Renal pelvis (tissue), 1 donor: ENCODE measurements at regions not wholly inside any gene's neighbourhood (a gene's known extent, or its start where the extent isn't known, plus 50 kb on each side); places are given as distances from the start of the nearest gene placed in this dataset.
"Not testable (repeated sequence)": the region's sequence is repeated elsewhere in the genome, so short reads cannot be mapped to it uniquely, and the experiment has no call there.

Experiments used
- DNase-seq: peaks from one replicate; pipeline ENCODE4 v3.0.0-alpha.2; 2013

- no peak for DNase-seq
Measured at GRCh38 chr6:122178988-122179387, 220.5 kb upstream of the HSF2 start.

DNA sequence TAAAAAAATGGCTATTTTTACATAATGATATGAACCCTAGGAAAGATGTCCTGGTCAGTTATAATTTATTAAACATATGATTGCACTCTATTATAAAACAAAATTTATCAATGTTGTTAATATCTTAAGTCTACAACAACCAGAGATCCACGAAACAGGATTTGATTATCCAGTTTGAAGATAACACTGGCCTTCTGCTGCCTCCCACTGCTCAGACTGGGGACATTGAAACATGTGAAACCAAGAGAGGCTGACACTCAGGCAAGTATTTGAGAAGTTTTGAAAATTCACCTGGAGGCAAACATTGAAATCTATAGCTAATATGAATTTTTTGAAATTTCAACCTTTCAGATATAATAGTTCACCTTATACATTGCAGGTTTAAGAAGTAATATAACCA, 219.3 kb upstream of the HSF2 start:
- DNase-seq, result no peak

DNA sequence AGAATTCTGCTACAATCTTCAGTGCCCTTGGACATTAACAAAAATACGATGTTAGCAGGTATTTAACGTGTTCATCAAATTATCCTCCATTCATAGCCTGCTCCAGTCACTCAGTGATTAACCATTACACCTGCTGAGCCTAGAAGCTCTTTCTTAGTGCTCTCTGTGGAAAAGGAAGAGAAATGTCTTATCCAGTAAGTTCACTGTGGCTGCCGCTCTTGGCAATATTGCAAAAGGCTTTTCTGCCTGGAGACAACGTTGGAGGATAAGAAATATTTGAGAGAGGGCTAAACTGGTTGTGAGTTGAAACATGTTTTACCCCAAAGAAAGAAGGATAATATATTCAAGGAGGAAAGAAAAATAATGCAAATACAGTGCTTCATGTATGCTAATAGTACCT, 217.4 kb upstream of the HSF2 start:
- no peak for DNase-seq

- DNase-seq, result peak; percentile 15
Measured at GRCh38 chr6:122184401-122184827, 215.0 kb upstream of the HSF2 start.

DNA sequence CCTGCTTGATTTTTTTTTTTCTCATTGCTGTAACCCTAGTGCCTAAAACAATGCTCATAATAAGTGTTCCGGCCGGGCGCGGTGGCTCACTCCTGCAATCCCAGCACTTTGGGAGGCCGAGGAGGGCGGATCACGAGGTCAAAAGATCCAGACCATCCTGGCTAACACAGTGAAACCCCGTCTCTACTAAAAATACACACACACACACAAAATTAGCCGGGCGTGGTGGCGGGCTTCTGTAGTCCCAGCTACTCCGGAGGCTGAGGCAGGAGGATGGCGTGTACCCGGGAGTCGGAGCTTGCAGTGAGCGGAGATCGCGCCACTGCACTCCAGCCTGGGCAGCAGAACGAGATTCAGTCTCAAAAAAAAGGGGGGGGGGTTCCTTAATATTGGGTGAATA, 214.0 kb upstream of the HSF2 start:
- not testable (repeated sequence) for DNase-seq

DNA sequence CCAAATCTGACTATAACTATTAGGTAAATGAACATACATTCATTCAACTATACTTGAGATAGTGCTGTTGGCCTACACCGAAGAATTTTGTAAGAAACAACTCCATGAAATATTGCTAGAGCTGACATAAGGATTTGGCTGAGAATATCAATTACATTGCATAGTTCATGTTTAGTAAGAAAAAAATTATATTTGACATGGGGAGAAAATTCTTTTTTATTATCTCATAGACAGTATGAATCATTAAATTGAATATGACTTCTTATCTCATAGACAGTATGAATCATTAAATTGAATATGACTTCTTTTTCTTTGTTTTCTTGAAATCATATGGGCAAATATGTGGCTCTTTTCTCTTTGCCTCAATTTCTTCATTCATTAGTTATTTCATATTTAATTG, 212.3 kb upstream of the HSF2 start:
- DNase-seq, result no peak

DNA sequence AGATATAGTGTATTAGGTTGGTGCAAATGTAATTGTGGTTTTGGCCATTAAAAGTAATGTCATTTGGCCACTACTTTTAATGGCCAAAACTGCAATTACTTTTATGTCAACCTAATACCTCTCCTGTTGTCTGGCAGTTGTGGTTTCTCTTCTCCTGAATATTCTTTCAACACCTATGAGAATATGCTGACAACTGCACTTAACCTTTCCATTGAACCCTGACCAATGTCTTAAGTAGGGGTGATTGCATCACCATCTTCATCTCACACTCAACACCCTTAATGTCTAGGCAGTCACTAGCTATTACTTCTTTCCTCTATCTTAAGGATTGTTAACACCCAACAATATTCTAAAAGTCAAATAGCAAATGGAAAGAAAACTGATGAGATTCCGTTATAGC, 200.5 kb upstream of the HSF2 start:
- DNase-seq, result no peak

GRCh38 chr6:122200440-122200839, 199.0 kb upstream of the HSF2 start:
- no peak for DNase-seq

DNA sequence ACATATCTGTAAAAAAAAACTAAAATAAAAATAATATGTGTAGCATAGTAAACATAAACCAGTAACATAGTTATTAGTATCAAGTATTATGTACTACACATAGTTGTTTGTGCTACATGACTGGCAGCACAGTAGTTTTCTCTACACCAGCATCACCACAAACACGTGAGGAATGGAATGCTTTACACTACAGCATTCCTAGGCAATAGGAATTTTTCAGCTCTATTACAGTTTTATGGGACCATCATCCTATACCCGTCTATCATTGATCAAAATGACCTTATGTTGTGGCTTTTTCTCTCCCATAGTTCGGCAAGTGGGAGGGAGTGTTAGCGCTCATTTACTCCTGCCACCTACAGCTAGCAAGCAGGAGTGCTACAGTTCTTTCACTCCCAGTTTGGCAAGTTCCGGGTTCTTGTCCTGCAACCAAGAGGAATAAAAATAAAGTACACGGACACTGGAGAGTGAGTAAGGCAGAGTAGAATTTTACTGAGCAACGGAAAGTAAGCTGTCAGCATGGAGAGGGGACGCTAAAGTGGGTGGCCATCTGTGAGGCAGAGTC, 196.8 kb upstream of the HSF2 start:
- DNase-seq, result no peak

DNA sequence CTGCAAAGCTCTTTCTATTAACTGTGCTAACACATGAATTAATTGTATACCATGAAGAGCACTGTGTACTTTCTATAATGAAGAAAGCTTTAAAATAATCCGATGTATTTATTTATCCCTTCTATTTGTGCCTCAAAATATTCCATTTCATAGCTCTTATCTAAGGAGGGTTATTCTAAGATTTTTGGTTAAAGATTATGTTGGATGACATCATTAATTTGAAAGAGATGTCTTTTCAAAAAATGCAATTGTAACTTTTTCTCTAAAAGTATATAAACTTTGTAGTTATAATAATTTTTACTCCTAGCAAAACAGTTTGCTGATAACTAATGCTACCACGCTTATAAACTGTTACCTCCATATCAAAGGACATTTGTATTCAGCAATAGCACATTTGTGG, 192.4 kb upstream of the HSF2 start:
- DNase-seq, result no peak

DNA sequence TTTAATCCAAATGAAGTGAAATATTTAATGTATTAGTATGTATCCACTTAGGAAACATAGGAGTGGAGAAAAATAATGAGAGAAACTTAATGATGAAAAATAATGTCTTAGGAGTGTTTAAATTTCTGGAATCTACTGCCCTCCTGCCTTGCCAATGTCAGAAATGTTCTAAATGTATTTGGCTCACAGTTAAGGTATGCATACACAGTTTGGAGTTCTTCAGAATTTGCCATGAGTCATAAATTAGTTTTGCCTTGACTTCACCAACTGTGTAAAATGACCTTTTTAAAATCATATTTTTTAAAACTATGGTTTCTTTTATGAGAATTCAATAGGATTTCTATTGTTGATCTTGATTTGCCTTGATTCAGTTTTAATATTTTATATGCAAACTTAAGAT, 191.7 kb upstream of the HSF2 start:
- DNase-seq, result no peak

DNA sequence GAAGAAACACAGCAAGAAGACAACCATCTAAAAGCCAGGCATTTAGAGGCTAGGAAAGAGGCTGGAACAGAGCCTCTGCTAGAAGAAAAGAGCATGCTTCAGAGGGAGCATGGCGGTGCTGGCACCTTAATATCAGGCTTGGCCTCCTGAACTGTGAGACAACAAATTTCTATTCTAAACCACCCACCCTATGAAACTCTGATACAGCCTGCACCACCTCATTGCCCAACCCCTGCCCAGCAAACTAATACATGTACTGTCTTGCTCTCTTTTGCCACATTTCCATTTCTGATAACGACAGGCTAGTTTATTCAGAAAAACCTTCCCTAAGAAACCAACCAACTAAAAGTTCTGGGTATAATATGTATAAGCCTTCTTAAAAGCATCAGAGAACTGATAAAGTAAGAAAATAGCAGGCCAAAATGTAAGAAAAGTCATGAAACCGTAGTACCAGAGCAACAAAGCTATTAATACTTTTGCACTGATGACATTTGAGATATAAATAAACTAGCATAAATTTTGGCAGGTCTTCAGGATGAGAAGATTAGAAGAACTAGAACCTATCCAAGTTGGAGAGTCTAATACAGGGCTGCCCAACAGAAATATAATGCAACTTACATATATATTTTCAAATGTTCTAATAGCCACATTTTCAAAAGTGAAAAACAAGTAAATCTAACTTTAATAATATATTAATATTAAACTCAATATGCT, 184.7 kb upstream of the HSF2 start:
- no peak for DNase-seq

DNA sequence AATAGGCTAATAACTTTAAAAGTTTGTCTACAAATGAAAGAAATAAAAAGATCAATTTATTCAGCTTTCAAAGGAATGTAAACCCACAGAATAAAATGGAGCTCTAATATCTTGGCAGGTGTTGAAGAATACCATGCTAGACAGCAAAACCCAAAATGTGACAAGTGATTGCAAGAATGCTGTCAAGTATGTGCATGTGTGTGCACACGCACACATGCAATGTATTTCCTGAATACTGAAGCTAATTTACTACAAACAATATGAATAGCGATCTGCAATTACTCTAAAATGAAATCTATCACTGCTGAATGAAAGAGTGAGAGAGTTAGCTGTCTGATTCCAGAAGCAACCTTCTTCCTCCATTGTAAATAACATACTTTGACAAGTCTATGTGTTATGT, 179.2 kb upstream of the HSF2 start:
- no peak for DNase-seq

DNA sequence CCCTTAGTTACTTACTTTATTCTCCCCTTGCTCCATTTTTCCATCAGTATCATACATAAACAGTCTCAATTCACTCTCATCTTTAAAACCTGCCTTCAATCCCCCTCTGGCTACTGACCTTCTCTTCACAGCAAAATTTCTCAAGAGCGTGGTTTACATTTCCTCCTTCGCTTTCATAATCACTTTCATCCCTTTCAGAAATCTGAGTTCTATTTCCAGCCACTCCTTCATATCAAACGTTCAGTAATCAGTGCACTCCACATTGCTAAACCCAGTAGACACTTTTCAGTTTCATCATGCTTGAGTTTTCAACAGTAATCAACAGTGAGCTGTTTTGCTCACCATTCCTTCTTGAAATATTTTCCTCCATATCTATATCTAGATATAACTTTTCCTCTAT, 176.7 kb upstream of the HSF2 start:
- no peak for DNase-seq

DNA sequence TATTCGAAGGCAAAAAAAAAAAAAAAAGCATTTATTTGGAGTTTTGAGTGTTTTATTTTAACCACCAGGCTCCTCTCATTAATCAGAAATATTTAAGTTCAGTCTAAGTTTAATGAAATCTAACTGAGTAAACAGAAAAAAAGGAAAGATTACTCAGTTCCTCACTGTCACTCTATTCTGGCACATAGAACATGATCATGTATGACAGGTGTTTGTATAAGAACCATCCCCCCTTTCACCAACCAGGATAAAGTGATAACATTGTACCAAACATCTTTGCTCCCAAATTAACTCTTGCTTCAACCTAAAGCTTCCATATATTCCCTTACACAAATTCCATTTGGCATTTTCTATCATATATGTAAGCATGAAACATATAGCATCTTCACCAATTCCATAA, 176.2 kb upstream of the HSF2 start:
- no peak for DNase-seq

DNA sequence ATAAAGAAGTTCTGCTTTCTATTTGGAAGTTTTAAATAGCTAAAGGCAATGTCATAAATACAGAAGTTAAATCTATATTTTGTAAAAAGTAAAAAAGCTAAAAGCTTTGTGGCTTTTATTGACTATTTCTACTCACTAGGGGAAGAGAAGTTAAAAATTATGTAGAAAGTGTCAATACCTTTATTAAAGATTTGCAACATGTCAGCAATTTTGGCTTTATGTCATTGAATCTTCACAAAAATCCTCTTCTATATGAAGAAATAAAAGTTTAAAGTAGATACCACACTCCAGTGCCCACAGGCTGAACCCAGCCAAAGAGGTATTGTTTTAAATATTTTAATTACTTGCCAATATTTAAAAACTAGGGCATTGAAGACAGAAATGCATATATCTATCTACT, 160.6 kb upstream of the HSF2 start:
- no peak for DNase-seq

DNA sequence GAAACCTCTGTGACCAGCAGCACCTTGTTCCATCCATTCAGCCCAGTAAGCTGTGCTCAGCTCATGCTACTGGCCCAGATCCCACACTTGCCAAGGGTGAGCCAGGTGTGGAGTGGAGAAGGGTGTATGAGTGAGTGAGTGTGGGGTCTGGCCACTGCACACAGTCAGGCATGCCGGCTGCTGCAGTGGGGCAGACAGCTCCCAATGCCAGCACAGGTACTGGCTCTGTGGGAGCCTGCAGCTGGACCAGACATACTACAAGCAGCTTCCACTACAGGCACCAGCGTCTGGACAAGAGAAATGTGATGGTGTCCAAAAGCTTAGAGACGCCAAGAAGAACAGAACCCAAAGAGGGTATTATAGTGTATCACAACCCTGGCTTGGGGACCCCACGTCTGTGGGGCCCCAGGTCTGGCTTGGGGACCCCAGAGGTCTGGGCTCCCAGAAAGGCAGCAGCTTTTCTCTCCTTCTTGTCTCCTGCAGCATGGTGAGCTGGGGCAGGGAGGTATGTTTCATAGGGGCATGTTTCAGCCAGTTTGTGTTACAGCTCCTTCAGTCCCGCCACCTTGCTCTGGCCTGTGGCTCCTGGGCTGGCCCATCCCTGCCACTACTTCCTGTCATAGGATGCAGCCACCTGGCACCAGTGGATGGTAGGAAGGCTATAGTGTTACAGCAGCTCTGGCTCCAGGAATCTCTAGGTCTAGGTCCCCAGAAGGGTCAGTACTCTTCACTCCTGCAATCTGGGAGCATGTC, 152.4 kb upstream of the HSF2 start:
- DNase-seq, result no peak

DNA sequence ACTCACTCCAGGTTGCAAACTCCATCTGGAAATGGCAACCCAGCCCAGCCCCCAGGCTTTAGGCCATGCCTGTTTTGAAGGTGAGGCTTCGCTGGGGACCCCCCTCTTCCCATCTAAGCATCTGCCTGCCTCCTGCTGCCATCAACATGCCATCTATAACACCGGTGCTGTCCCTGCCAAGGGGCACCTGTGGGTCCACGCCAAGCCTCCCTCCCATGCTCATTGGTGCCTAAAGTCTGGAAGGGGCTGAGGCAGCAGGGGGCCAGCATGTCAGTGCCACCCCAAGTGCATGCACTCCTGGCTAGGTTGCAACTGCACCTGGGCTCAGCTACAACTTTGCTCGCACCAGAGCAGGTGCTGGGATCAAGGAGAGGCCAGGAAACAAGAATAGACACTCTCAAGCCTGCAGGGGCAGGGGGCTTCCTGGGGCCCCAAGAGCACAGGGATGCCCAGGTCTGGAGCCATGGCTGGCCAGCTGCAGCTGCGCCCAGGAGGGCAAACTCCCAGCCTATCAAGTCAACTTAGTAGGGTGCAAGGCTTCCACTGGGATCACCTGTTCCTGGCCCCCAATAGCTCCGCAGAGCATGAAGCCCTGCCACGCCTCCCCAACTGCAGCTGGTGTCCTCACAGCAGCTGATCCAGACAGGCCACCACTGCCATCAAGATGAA, 151.3 kb upstream of the HSF2 start:
- no peak for DNase-seq

- no peak for DNase-seq
Measured at GRCh38 chr6:122248844-122249243, 150.6 kb upstream of the HSF2 start.

GRCh38 chr6:122258839-122259238, 140.6 kb upstream of the HSF2 start:
- DNase-seq, result no peak

- no peak for DNase-seq
Measured at GRCh38 chr6:122264557-122264956, 134.9 kb upstream of the HSF2 start.

DNA sequence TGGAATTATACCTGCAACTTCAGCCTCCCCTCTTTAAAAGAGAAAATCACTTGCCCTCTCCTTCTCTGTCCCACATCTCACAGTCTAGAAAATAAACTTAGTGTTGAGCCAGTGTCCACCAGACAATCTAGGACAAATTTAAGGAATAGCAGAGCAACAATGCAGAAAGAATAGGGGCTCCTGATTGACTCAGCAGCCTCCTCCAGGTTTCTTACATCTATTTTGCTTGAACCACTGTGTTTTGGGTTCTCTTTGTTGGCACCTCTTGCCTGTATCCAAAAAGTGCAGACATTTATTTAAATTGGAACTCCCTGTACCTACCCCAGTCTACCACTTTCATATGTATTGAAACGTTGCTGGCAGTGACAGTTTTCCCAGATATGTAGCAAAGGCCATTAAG, 133.7 kb upstream of the HSF2 start:
- DNase-seq, result no peak

DNA sequence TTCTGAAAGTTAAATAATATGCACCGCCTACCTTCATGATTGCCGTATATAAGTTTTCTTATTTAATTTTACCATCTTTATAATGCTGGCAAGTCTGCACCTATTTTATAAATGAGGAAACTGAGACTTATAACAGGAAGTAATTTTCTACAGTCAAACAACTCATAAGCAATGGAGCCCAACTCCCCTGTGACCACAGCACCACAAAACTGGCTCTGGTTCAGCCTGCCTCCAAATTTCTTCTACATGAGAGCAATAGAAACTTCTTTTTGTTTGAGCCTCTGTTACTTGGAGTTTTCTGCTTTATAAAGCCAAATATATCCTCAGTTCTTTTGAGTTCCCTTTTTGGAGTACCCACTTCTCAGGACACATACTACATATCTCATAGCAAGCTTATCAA, 131.1 kb upstream of the HSF2 start:
- DNase-seq, result no peak
